H1 (cell line): ENCODE measurements at regions not wholly inside any gene's neighbourhood (a gene's known extent, or its start where the extent isn't known, plus 50 kb on each side); places are given as distances from the start of the nearest gene placed in this dataset.

Experiments
- BRCA1 ChIP-seq: IDR thresholded peaks from 2 replicates; pipeline ENCODE4 v1.6.1; 2012; ENCODE audit warnings: low read depth, low read length, improper control_type of control experiment
- CBX5 ChIP-seq: fragments of 300-800, 300-1000 bp; sonication (generic); IDR thresholded peaks from 2 replicates; pipeline ENCODE4 v1.7.1; 2016; ENCODE audit warnings: antibody characterized with exemption, low read length, low read depth
- CHD2 ChIP-seq: IDR thresholded peaks from 2 replicates; pipeline ENCODE4 v1.6.1; 2012; ENCODE audit warnings: low read length, improper control_type of control experiment
- CTCF ChIP-seq, 3 experiments: IDR thresholded peaks; 1 replicate in 2 of 3; 2 replicates in 1 of 3; pipeline versions ENCODE4 v1.5.1 to v1.6.1; 2011; ENCODE audit warnings: low read length in 3 of 3, mild to moderate bottlenecking in 3 of 3, inconsistent platforms in 2 of 3, low read depth in 1 of 3, moderate library complexity in 1 of 3; ENCODE audit not compliant: insufficient read depth in 1 of 3; ENCODE audit errors: control extremely low read depth in 1 of 3
- EZH2 ChIP-seq: fragments of 200-600 bp; sonication (generic); IDR thresholded peaks from 2 replicates; pipeline ENCODE4 v1.7.1; 2012; ENCODE audit warnings: low read depth, mild to moderate bottlenecking, moderate library complexity, low read length, inconsistent platforms; ENCODE audit not compliant: severe bottlenecking
- YY1 ChIP-seq: IDR thresholded peaks from 2 replicates; pipeline ENCODE4 v1.6.1; 2011; ENCODE audit warnings: low read depth, mild to moderate bottlenecking, low read length

GRCh38 chr14:101350021-101350420, 211.3 kb upstream of the DIO3 start:
- TF ChIP-seq CBX5: no peak
- TF ChIP-seq CTCF (IDR thresholded peaks at IDR 0.05; ENCODE audit: control extremely low read depth in 1 of 3, insufficient read depth in 1 of 3, low read depth in 1 of 3, low read length in 3 of 3): no peak
- TF ChIP-seq YY1: no peak
- TF ChIP-seq CHD2: no peak
- no peak for TF ChIP-seq BRCA1
- no peak for TF ChIP-seq EZH2
